ENCODE measurements at regions not wholly inside any gene's neighbourhood (a gene's known extent, or its start where the extent isn't known, plus 50 kb on each side); places are given as distances from the start of the nearest gene placed in this dataset.

DNA sequence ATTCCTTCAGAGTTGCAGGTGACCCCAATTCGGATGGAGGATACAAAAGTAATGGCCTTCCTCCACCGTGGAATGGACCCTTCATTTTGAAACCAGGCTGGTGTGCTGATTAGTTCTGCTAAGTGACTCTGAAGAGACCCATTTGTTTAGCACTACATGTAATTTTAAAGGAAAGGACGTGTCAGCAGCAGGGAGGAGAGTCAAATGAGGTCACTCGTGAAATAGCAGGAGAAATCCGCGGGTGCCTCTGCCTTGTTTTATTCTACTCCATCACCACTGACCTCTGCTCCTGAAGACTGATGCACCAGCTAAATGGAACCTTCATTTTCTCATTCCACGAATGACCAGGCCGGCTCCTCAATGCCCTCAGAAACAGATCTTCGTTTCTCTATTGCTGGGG lies 589.2 kb downstream of the CDH11 start:
- no peak for DNase-seq

- DNase-seq: no peak
Measured at GRCh38 chr16:64532117-64532516, 589.7 kb downstream of the CDH11 start.

- no peak for DNase-seq
Measured at GRCh38 chr16:64531401-64531800, 590.5 kb downstream of the CDH11 start.

GRCh38 chr16:64522548-64522947 lies 599.3 kb downstream of the CDH11 start:
- DNase-seq: no peak

GRCh38 chr16:64513871-64514270 lies 608.0 kb downstream of the CDH11 start:
- no peak for DNase-seq

- no peak for DNase-seq
Measured at GRCh38 chr16:64507240-64508024, 614.4 kb downstream of the CDH11 start.

DNA sequence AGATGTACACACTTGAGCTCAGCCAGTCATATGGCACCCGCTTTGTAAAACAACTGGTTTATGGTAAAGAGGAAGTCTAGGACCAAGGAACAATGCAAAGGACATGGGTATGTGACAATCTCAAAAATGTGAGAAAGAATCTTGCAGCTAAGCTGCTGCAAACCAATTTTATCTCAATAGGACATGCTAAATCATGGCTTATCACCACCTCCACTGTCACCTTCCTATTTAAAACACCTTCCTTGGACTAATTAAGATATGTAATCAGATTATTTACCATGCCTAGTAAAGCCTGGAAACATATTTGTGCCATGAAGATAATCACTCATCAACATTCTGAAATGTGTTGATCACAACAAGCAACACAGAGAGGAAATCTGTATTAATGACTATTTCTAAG lies 622.7 kb downstream of the CDH11 start:
- DNase-seq: no peak

- no peak for DNase-seq
Measured at GRCh38 chr16:64498363-64498762, 623.5 kb downstream of the CDH11 start.

DNA sequence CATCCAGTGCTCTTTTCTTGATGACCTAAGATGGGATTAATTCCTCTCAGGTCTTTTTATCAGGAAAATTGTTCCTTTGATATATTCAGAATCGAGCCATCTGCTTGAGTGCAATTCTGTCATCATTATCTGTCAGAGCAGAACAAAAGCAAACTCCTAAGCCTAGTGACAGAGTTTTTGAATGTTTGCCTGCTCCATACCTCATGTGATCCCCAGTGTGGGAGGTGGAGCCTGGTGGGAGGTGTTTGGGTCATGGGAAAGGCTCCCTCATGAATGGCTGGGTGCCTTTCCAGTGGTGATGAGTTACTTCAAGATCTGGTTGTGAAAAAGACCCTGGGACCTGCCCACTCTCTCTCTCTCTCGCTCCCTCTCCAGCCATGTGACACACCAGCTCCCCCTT lies 628.2 kb downstream of the CDH11 start:
- DNase-seq: no peak

DNA sequence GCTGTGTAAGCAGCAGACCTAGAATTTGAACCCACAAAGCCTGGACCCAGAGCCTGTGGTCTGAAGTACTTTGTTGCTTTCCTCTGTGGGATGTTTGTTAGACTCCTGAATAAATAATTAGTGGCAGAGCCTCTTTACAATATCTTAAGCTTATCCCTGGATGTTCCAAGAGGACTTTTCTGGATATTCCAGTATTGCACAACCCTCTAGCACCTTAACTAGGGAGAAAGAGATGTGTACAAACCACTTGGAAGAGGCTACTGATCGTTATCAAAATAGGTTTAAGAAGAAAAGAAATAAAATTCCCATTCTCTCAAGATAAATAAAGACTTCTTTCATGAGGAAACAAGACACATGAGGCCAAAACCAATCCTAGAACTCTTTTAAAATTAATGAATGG lies 632.4 kb downstream of the CDH11 start:
- DNase-seq: no peak

DNA sequence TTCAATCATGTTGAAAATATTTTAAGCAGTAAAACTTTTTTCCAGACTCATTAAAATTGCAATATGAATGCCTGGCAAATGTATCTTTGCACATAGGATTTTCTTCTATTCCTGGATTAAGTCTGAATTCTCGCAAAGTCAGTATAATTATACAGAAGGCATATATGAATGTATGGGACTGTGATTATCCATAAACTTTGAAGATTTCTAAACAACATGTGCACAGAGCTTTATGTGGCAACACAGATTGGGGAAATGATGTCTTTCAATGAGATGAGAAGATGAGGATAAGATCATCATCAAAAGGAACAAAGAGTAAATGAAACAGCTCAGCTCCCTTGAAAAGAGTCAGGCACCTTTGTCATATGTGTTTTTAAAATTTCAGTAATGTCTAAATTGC lies 635.3 kb downstream of the CDH11 start:
- DNase-seq: no peak

GRCh38 chr16:64481497-64481896 lies 640.4 kb downstream of the CDH11 start:
- DNase-seq: no peak

GRCh38 chr16:64478252-64478906 lies 643.5 kb downstream of the CDH11 start:
- no peak for DNase-seq

- DNase-seq: no peak
Measured at GRCh38 chr16:64475627-64476351, 646.1 kb downstream of the CDH11 start.

DNA sequence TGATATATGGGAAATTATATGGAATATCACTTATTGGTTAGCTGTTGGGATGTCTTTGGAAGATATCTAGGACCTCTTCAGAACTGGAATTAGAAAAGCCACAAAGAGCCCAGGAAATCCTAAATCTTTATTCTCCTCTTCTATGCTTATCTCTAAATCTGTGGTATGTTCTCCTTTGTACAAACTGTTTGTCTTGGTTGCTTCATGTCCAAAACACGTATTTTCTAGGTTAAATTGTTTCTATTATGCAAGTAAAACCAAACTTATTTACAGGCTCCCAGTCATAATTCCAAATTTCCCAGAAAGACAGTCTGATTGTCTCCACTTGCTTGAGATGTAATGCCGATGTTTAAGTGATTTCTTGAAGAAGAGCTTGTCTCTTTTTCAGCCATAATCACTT lies 650.9 kb downstream of the CDH11 start:
- DNase-seq: no peak

GRCh38 chr16:64469906-64470702 lies 651.8 kb downstream of the CDH11 start:
- DNase-seq: no peak

DNA sequence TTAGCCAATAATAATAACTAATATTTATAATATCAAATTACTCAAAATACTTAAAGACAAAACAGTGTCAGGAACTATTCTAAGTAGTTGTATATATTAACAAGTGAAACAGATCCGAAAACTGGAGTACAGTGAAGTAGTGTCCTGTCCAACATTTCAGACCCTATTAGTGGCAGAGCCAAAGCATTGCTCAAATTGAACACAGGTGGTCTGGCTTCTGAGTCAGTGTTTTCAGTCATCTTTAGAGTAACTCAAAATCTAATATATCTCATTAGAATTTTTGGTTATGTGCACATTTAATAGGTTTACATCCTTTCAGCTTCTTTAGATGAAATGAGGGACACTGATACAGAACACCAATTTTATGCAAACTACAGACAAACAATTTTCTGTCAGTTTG lies 652.5 kb downstream of the CDH11 start:
- no peak for DNase-seq

DNA sequence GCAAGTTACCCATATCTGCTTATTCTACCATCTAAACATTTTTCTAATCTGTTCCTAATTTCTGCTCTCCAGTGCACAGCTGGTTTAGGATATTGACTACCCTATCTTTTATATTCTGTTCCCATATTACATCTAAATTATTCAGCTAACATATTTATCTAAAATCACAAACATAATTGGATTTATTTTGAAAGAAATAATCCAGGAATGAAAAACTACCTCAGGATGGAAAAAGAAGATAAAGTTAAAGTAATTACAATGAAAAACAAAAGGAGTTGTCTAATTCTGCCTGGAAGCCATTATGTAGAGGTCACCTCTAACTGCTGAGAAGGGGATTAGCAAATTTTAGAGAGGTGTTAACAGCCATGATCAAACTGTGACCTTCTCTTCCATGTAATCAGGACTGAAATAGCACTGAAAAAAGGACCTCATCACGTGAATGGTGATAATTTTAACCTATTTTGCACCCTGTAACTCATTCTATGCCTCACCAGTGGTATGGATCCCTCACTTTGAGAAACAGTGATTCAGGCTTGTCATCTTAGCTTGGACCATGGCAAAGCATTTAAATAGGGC lies 653.3 kb downstream of the CDH11 start:
- no peak for DNase-seq

GRCh38 chr16:64459821-64460220 lies 662.0 kb downstream of the CDH11 start:
- DNase-seq: no peak

- no peak for DNase-seq
Measured at GRCh38 chr16:64459402-64459801, 662.5 kb downstream of the CDH11 start.

DNA sequence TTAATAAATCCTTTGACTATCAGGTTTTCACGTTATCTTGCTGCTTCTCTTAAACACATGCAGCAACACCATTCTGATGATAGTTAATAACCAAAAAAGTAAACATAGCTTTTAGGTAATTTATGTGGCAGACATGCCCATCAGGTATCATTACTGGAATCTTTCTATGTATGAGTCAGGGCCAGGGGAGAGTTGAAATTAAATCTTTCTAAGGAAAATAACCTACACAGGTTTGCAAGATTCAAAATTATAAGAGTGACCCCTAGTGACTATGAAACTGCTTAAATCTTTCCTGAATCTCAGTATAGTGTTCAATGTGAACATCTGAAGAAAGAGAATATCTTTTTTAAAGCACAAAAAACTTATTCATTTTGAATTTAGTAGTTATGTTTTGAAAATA lies 666.6 kb downstream of the CDH11 start:
- no peak for DNase-seq

DNA sequence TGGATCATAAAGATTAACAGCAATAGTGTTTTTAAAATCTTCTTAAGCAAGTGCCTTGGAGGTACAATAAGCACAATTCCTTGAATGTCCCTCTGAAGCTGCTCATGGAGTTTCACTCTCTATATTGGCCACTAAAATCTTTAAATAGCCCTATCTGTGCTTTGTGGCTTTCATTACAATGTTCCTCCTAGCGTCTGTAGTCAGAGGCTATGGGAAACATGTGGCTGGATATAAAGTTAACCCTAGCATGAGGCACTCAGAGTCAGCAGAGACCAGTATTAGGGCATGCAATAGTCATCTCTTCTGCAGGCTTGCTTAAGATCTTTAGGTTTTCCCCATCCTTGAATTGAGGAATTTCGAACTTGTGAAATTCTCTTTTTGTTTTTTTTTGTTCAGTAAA lies 668.2 kb downstream of the CDH11 start:
- no peak for DNase-seq

DNA sequence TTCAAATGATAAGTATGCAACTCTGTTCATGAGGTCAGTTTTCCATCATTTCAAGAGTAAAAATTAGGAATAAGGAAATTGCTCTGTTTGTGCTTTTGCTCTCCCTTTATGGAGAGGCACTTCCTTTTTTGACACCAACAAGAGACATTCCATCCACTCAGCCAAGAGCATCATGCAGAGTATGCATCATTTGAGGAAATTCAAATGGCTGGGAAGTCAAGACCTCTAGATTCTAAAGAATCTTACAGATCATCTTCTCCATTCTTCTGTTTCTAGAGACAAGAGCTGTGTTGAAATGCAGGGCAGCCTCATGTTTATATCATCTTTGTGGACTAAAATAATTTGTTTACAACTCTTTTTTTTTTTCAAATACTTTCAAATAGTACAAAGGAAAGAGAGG lies 669.4 kb downstream of the CDH11 start:
- DNase-seq: no peak
